Sigmoid colon (tissue), 6 donors: ENCODE measurements at regions not wholly inside any gene's neighbourhood (a gene's known extent, or its start where the extent isn't known, plus 50 kb on each side); places are given as distances from the start of the nearest gene placed in this dataset.

Experiments
- DNase-seq: peaks from one replicate; pipeline ENCODE4 v3.0.0-alpha.2; 2019
- H3K27ac ChIP-seq, 4 donors: fragments of 200-600 bp; sonication (generic); one replicate each; pipeline ENCODE4 v1.5.1; 2016 to 2019; ENCODE audit warnings: mild to moderate bottlenecking in 1 of 4
- H3K27me3 ChIP-seq, 3 donors: fragments of 200-600 bp; sonication (generic); one replicate each; pipeline ENCODE4 v1.5.1; 2019; ENCODE audit warnings: mild to moderate bottlenecking in 1 of 3
- H3K36me3 ChIP-seq, 4 donors: fragments of 200-600 bp; sonication (generic); one replicate each; pipeline ENCODE4 v1.5.1; 2016 to 2019
- H3K4me1 ChIP-seq, 4 donors: fragments of 200-600 bp; sonication (generic); one replicate each; pipeline ENCODE4 v1.5.1; 2017 to 2019
- H3K4me3 ChIP-seq, 4 donors: fragments of 200-600 bp; sonication (generic); one replicate each; pipeline ENCODE4 v1.5.1; 2017 to 2019; ENCODE audit warnings: mild to moderate bottlenecking in 2 of 4, moderate library complexity in 1 of 4
- H3K9me3 ChIP-seq, 4 donors: fragments of 200-600 bp in 3 of 4; sonication (generic) in 3 of 4; one replicate each; pipeline versions ENCODE4 v1.5.1 to v1.6.1; 2013 to 2019
- EP300 ChIP-seq, 4 donors: sonication (generic); formaldehyde crosslinking; IDR thresholded peaks; one replicate each; pipeline ENCODE4 v1.6.1; 2017; ENCODE audit warnings: antibody characterized with exemption in 4 of 4
- POLR2A ChIP-seq, 2 donors: fragments of 450-650 bp; IDR thresholded peaks; one replicate each; pipeline ENCODE4 v1.6.1; 2016; ENCODE audit warnings: antibody characterized with exemption in 2 of 2, mild to moderate bottlenecking in 2 of 2, moderate library complexity in 2 of 2
- POLR2AphosphoS5 ChIP-seq, 4 donors: sonication (generic); formaldehyde crosslinking; IDR thresholded peaks; one replicate each; pipeline ENCODE4 v1.6.1; 2017; ENCODE audit warnings: antibody characterized with exemption in 4 of 4
- WGBS, 2 donors: extraction: QIAGEN DNeasy Blood & Tissue Kit; methylation state at CpG; one replicate each; pipeline ENCODE4 v1.1.7; 2013; 5-methylcytosine and 5-hydroxymethylcytosine counted together
- intact Hi-C: fragments of 100-400 bp; cut with DNase I; formaldehyde crosslinking; loops from one replicate; pipeline ENCODE4 v1.15.1; 2023
- TF ChIP-seq, protein P1 (sequence below), 4 experiments: fragments of 450-650 bp in 3 of 4; fragments of 200-600 bp in 1 of 4; IDR thresholded peaks; one replicate each; pipeline ENCODE4 v1.5.1; 2016 to 2019; ENCODE audit warnings: antibody characterized with exemption in 4 of 4, mild to moderate bottlenecking in 3 of 4, moderate library complexity in 2 of 4
- donor health status: healthy with polysubstance abuse.
- donor health status: healthy.

DNA sequence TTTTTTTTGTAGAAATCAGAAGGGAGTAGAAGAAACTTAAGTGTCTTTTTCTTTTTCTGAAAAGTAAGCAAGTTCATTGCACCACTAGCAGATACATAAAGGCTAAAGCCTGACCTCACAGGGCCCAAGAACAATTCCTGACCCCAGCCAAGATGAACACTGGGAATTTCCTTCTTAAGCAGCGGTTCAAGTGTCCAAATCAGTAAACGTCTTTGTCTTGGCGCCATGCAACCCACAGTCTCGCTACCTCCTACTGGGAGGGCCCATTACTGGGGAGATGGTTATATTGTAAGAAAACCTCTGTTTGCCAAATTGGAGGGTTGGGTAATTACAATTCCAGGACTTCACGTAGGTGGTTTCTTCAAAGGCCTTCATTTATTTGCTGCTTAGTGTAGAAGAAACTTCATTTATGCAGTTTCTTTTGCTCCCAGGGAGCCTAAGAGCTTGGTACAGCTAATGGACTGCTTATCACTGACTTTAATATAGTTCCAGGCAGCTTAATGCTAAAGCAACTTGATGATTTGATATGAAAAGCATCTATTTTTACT lies 58.3 kb upstream of the ADRB1 start:
- TF ChIP-seq, protein P1, sequence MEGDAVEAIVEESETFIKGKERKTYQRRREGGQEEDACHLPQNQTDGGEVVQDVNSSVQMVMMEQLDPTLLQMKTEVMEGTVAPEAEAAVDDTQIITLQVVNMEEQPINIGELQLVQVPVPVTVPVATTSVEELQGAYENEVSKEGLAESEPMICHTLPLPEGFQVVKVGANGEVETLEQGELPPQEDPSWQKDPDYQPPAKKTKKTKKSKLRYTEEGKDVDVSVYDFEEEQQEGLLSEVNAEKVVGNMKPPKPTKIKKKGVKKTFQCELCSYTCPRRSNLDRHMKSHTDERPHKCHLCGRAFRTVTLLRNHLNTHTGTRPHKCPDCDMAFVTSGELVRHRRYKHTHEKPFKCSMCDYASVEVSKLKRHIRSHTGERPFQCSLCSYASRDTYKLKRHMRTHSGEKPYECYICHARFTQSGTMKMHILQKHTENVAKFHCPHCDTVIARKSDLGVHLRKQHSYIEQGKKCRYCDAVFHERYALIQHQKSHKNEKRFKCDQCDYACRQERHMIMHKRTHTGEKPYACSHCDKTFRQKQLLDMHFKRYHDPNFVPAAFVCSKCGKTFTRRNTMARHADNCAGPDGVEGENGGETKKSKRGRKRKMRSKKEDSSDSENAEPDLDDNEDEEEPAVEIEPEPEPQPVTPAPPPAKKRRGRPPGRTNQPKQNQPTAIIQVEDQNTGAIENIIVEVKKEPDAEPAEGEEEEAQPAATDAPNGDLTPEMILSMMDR (IDR thresholded peaks at IDR 0.05): no peak
- intact Hi-C loops: no loop called here
- Histone ChIP-seq H3K4me1 (no peaks in the 10 kb centered on the region), H3K4me3 (no peak overlapping the region), H3K27me3 (no peaks in the 10 kb centered on the region), H3K27ac (no peak overlapping the region), H3K9me3 (no peaks in the 10 kb centered on the region), H3K36me3 (no peaks in the 10 kb centered on the region)
- 90 to 93% methylated on average over 5 of the region's 5 CpGs for WGBS, 2 donors
- no peak for DNase-seq

DNA sequence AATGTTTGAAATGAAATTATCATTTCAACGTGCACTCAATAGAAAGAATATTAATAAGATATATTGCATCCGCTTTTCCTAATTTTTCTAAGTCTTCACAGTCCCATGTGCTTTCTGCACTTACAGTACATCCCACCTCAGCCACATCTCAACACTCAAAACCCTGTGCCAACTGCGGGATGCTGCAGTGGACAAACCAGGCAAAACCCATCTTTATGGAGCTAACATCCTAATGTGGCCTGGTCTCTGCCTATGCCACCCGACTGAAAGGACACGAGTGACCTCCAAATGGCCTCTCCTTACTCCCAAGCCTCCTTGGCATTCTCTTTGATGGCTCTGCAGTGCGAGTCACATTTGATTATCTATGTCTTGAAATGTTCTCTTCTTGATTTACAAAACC lies 57.4 kb upstream of the ADRB1 start:
- 88 to 95% methylated on average over 6 of the region's 6 CpGs for WGBS, 2 donors
- no peak for TF ChIP-seq EP300 (IDR thresholded peaks at IDR 0.05)
- no peak for TF ChIP-seq POLR2A (IDR thresholded peaks at IDR 0.05)
- TF ChIP-seq POLR2AphosphoS5 (IDR thresholded peaks at IDR 0.05): no peak
- TF ChIP-seq, protein P1 (IDR thresholded peaks at IDR 0.05): no peak
- Histone ChIP-seq H3K27ac (no peak overlapping the region), H3K4me1 (no peaks in the 10 kb centered on the region), H3K9me3 (no peaks in the 10 kb centered on the region), H3K36me3 (no peaks in the 10 kb centered on the region), H3K27me3 (no peaks in the 10 kb centered on the region), H3K4me3 (no peak overlapping the region)
- DNase-seq: no peak
- intact Hi-C loops: no loop called here

DNA sequence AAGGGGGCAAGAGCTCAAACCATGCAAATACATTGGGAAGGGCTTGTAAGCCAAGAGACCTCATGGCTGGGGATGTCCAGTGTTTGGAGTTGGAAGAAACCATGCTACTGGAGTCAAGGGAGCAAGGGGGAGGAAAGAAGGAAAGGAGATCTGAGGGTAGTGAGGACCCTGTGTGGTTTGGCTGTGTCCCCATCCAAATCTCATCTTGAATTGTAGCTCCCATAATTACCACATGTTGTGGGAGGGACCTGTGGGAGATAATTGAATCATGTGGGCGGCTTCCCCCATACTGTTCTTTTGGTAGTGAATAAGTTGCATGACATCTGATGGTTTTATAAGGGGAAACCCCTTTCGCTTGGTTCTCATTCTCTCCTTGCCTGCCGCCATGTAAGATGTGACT lies 56.5 kb upstream of the ADRB1 start:
- intact Hi-C loops: no loop called here

DNA sequence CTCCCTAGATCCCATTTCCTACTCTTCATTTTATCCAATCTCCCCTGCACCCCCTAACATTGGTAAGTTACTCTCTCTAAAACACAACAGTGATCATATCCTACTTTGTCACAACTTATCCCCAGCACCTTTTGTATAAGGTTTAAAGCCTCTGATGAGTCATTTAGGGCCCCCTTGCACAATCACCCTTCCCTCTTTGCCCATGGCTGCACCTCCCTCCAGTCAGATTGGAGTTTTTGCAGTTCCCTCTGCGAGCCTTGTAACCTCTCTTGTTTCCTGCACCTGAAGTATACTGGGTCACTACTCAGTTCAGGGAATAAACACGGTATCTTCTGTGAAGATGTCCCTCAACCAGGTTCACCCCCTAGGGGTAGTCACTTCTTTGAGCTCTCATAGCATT lies 55.9 kb upstream of the ADRB1 start:
- Histone ChIP-seq H3K27ac (no peak overlapping the region), H3K4me1 (peaks cover 0 to 5% (median 0%) of the 10 kb centered on the region in 4 donors), H3K27me3 (no peaks in the 10 kb centered on the region), H3K9me3 (no peaks in the 10 kb centered on the region), H3K36me3 (no peaks in the 10 kb centered on the region), H3K4me3 (no peak overlapping the region)
- intact Hi-C loops: no loop called here
- TF ChIP-seq EP300 (IDR thresholded peaks at IDR 0.05): no peak
- no peak for TF ChIP-seq POLR2A (IDR thresholded peaks at IDR 0.05)
- no peak for TF ChIP-seq POLR2AphosphoS5 (IDR thresholded peaks at IDR 0.05)
- TF ChIP-seq, protein P1 (IDR thresholded peaks at IDR 0.05): no peak
- 75 to 80% methylated on average over 2 of the region's 2 CpGs for WGBS, 2 donors
- no peak for DNase-seq

More for the DNA sequence above, 56.5 kb upstream of the ADRB1 start:
- no peaks in the 10 kb centered on the region for H3K4me1 ChIP-seq
- H3K27ac ChIP-seq: no peak overlapping the region
- no peaks in the 10 kb centered on the region for H3K27me3 ChIP-seq
- TF ChIP-seq POLR2AphosphoS5 (IDR thresholded peaks at IDR 0.05): no peak
- TF ChIP-seq, protein P1 (IDR thresholded peaks at IDR 0.05): no peak
- no peak for TF ChIP-seq EP300 (IDR thresholded peaks at IDR 0.05)
- TF ChIP-seq POLR2A (IDR thresholded peaks at IDR 0.05): no peak
- no peaks in the 10 kb centered on the region for H3K36me3 ChIP-seq
- no peak for DNase-seq
- 95 to 97% methylated on average over 3 of the region's 3 CpGs for WGBS, 2 donors
- H3K4me3 ChIP-seq: no peak overlapping the region
- H3K9me3 ChIP-seq: no peaks in the 10 kb centered on the region

DNA sequence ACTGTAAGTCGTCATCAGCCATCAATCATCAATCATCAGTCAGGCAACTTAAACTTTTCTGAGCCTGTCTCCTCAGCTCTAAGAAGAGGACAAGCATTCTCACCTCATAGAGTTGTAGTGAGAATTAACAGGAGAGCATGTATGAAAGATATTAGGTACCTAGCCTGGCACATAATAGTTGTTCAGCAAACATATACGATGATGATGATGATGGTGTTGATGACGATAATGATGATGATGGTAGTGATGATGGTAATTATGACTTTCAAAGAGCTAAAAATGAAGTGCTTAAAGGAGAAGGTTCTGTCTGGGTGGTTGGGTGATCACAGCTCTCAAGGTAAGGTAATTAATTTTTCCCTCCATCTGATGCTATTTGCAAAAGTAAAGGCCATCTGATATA lies 55.1 kb upstream of the ADRB1 start:
- H3K27ac ChIP-seq: no peak overlapping the region
- TF ChIP-seq POLR2AphosphoS5 (IDR thresholded peaks at IDR 0.05): no peak
- no peak for TF ChIP-seq POLR2A (IDR thresholded peaks at IDR 0.05)
- TF ChIP-seq, protein P1 (IDR thresholded peaks at IDR 0.05): no peak
- TF ChIP-seq EP300 (IDR thresholded peaks at IDR 0.05): no peak
- H3K36me3 ChIP-seq: no peaks in the 10 kb centered on the region
- H3K4me1 ChIP-seq: peaks cover 0 to 5% (median 0%) of the 10 kb centered on the region in 4 donors
- WGBS, 2 donors: 94 to 95% methylated on average over 3 of the region's 3 CpGs
- no peak overlapping the region for H3K4me3 ChIP-seq
- intact Hi-C loops: no loop called here
- H3K9me3 ChIP-seq: no peaks in the 10 kb centered on the region
- no peak for DNase-seq
- H3K27me3 ChIP-seq: no peaks in the 10 kb centered on the region
